Stimulated activated CD4-positive, alpha-beta T cell treated with anti-CD3 and anti-CD28 coated beads, Interleukin-1b, Interleukin-23, amount 100 ng/mL, for 1 hour (primary cell): ENCODE measurements at regions not wholly inside any gene's neighbourhood (a gene's known extent, or its start where the extent isn't known, plus 50 kb on each side); places are given as distances from the start of the nearest gene placed in this dataset.
"Not testable (repeated sequence)": the region's sequence is repeated elsewhere in the genome, so short reads cannot be mapped to it uniquely, and the experiment has no call there.

Source experiments
- DNase-seq, 2 donors: peaks; one replicate each; pipeline ENCODE4 v3.0.0-alpha.2; 2020; ENCODE audit warnings: low read depth in 2 of 2

- DNase-seq = no peak
Observed at GRCh38 chr14:25322784-25323183, 272.8 kb upstream of the STXBP6 start.

DNA sequence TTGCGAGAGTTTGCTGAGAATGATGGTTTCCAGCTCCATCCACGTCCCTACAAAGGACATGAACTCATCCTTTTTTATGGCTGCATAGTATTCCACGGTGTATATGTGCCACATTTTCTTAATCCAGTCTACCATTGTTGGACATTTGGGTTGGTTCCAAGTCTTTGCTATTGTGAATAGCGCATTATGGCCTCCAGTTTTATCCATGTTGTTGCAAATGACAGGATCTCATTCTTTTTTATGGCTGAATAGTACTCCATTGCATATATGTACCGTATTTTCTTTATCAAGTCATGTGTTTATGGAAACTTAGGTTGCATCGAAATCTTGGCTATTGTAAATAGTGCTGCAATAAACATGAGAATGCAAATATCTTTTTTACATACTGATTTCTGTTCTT lies 266.1 kb upstream of the STXBP6 start:
- DNase-seq = not testable (repeated sequence)

DNA sequence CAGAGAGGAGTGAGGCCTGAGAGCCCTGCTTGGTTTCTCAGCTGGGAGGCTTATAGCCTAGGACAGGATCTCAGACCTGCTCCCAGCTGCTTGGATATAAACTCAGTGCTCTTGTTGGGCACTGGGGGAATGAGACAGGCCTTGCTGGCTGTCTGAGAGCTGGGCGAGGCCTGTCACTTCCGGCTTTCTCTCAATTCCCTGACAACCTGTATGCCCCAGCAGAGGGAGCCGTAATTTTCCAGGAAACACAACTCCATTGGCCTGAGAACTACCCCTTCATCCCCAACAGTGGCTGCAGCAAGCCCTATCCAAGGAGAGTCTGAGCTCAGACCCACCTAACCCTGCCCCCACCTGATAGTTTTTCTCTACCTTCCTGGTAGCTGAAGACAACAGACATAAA lies 258.3 kb upstream of the STXBP6 start:
- no peak for DNase-seq

DNA sequence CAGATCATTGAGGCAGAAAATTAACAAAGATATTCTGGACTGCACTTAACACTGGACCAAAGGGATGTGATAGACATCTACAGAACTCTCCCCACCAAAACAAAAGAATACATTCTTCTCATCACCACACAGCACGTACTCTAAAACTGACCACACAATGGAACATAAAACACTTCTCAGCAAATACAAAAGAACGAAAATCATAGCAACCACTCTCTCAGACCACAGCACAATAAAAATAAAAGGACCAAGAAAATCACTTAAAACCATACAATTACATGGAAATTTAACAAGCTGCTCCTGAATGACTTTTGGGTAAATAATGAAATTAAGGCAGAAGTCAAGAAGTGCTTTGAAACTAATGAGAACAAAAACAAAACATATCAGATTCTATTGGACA lies 254.0 kb upstream of the STXBP6 start:
- no peak for DNase-seq

DNA sequence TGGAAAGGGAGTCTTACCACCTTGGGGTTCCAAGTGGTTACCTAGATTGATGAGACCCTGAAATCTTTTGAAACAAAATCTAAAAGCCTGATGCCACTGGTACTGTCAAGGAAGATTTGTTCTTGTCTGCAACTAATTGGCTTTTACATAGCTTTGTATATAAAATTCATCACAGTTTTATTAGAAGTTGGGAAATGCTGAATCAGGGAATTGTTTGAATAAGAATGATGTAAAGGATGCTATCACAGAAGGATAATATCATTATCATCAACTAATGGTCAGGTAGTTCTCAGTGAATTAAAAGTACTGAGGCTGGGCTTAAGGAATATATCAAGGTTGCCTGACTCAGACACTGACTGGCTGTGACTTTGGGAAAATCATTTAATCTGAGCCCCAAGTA lies 248.3 kb upstream of the STXBP6 start:
- DNase-seq = no peak

- DNase-seq = not testable (repeated sequence)
Observed at GRCh38 chr14:25290154-25290553, 240.2 kb upstream of the STXBP6 start.

DNA sequence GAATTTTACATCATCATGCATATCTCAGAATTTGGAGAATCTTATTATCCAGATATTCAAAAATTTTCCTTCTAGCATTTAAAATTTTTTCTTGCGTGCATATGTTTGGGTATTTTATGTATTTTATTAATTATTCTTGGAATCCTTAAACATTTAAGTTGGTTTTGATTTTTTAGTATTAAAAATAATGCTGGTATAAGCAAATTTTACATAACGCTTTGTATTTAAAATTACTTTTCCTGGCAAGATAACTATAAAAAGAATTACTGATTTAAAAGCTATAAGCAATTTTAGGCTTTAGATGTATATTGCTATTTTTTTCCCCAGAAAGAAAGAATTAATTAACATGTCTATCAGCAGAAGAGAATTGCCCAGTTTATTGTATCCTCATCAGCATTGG lies 224.6 kb upstream of the STXBP6 start:
- no peak for DNase-seq

- DNase-seq = no peak
Observed at GRCh38 chr14:25267186-25267585, 217.2 kb upstream of the STXBP6 start.

DNA sequence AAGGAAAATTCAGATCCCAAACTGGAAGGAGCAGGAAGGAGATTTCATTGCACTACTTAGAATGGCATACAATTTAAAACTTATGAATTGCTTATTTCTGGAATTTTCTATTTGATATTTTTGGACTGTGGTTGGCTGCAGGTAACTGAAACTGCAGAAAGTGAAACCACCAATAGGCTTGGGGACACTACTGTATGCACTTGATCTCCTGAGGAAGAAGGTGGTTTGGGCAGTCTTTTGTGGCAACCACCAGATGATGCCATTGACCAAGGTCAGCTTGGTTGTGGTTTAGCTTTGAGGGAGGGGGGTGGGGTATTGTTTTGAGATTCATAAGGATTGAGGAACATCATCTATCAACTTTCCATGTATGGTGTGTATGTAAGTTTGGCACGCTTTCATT lies 209.5 kb upstream of the STXBP6 start:
- no peak for DNase-seq

- no peak for DNase-seq
Observed at GRCh38 chr14:25252793-25253192, 202.8 kb upstream of the STXBP6 start.

GRCh38 chr14:25250516-25250915 lies 200.6 kb upstream of the STXBP6 start:
- DNase-seq = no peak

- no peak for DNase-seq
Observed at GRCh38 chr14:25247609-25248008, 197.7 kb upstream of the STXBP6 start.

DNA sequence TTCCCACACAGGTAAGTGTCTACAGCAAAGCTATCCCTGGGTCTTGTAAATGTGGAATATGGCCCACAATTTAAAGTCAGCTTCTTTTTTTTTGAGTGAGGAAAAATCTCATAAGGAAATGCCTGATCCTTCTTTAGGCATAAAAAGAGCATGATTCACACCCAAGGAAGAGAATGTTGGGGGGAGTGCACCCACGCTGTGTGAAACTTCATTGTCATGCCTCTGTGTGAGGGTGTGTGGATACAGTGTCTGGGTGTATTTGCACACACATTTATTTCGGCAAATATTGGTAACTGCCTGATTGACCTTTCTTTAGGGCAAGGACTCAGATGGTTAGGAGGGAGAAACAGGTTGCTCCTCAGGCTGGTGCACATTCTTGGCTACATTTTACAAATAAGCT lies 196.8 kb upstream of the STXBP6 start:
- no peak for DNase-seq

DNA sequence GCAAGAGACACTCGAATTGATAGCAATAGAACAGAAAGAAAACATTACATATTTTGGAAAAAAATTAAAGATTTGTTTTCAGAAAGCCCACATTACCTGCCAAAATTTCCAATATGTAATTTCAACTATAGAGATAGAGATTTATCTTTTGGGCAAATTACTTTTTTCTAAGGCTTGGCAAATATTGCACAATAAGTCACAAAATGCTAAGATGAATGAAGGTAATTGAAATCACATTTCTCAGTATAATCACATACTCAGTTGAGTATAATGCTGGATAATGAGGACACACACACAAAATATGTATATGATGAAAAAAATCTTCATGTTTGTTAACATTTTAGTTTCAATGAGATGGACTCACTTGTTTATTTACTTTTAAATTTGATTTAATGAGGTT lies 189.2 kb upstream of the STXBP6 start:
- no peak for DNase-seq

- DNase-seq = no peak
Observed at GRCh38 chr14:25237845-25238244, 187.9 kb upstream of the STXBP6 start.

GRCh38 chr14:25233613-25234012 lies 183.7 kb upstream of the STXBP6 start:
- no peak for DNase-seq

DNA sequence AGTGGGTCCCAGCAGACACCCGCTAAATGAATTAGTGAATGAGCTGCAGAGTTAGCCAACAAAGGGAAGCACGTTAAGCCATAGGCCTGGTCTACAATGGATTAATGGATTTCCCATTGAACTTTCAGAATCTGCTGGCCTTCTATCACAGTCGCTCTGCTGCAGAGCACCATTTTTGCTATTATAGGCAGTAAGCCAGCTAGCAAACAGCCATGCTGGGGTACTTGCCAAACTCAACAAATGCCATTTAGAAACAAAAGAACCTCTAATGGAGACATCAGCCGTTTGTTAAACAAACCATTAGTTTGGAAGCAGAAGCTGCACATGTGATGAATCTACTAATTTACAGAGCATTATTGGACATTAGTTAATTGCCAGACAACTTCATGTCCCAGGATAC lies 181.1 kb upstream of the STXBP6 start:
- DNase-seq = no peak

GRCh38 chr14:25226214-25226613 lies 176.3 kb upstream of the STXBP6 start:
- DNase-seq = no peak

- no peak for DNase-seq
Observed at GRCh38 chr14:25222256-25222655, 172.3 kb upstream of the STXBP6 start.

GRCh38 chr14:25220514-25220913 lies 170.6 kb upstream of the STXBP6 start:
- DNase-seq = no peak

DNA sequence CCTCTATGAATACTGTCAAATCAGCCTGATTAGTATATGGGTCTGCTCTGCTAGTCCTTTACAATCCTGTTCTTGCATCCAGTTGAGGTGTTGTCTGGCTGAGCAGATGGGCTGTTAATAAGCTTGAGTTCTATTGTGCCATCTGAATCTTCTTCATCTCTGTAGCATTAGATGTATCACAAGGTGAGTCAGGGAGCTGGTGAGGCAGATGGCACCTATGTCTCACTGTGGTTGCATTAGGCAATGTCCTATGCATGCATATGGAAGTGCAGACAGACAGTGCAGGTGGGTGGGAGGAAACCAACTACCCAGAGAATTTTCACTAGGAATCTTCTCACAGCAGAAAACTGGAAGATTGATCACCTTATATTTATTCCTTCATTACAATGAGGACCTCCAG lies 165.7 kb upstream of the STXBP6 start:
- no peak for DNase-seq

- DNase-seq = no peak
Observed at GRCh38 chr14:25197885-25198284, 147.9 kb upstream of the STXBP6 start.

DNA sequence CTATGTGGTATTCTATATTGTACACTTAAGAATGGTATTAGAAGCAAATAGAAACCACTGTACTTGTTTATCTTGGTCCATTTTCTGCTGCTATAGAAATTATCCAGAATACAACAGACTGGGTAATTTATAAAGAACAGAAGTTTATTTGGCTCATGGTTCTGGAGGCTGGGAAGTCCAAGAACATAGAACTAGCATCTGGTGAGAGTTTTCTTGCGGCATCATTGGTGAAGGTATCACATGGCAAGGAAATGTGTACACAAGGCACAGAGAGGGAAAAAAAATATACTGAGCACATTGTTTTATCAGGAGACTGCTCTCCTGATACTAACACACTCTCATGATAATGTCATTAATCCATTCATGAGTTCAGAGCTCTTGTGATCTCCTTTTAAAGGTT lies 130.3 kb upstream of the STXBP6 start:
- DNase-seq = no peak

- DNase-seq = no peak
Observed at GRCh38 chr14:25178255-25178654, 128.3 kb upstream of the STXBP6 start.
